ENCODE measurements at regions not wholly inside any gene's neighbourhood (a gene's known extent, or its start where the extent isn't known, plus 50 kb on each side); places are given as distances from the start of the nearest gene placed in this dataset.

DNA sequence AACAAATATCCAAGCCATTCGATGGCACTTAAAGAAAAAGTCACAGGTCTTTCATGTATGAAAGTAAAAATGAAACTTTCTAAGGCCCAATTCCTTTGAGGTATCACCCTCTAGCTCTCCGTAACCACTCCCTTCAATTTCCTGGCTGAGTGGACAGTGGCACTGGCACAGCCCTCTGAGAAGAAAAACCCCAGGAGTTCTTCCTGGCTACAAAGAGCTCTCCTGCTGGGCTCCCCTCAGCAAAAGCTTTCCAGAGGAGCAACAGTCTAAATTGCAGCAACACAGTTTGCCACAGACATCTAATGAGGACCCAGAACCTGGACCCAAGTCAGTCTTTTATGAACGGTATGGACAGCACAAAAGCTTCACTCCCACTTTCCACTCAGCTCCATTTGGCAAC lies 71.8 kb downstream of the FUNDC1 start:
- no peaks in the 10 kb centered on the region for H3K9me3 ChIP-seq
- no peak for DNase-seq
- intact Hi-C loops (cut with DNase I; ENCODE audit: low total_unique reads) (no loop called here), in situ Hi-C loops (cut with MboI; ENCODE audit: low pct_ligation_motif_present in 1 of 4, low pct_unique_long_range_greater_than_20kb in 1 of 4, low sequenced_read_pairs in 3 of 4) (no loop called here)
- TF ChIP-seq CTCF (IDR thresholded peaks at IDR 0.05) (no peak), POLR2AphosphoS5 (IDR thresholded peaks at IDR 0.05) (no peak), POLR2A (IDR thresholded peaks at IDR 0.05) (no peak), EP300 (IDR thresholded peaks at IDR 0.05; ENCODE audit: low read depth) (no peak)
- no peak overlapping the region for H3K27ac ChIP-seq
- H3K4me1 ChIP-seq = no peaks in the 10 kb centered on the region
- WGBS, 2 donors (ENCODE audit: low coverage in 1 of 2) = 57 to 74% methylated on average over 1 to 3 of the region's 3 CpGs
- H3K36me3 ChIP-seq = no peaks in the 10 kb centered on the region
- H3K4me3 ChIP-seq = no peak overlapping the region
- no peaks in the 10 kb centered on the region for H3K27me3 ChIP-seq

DNA sequence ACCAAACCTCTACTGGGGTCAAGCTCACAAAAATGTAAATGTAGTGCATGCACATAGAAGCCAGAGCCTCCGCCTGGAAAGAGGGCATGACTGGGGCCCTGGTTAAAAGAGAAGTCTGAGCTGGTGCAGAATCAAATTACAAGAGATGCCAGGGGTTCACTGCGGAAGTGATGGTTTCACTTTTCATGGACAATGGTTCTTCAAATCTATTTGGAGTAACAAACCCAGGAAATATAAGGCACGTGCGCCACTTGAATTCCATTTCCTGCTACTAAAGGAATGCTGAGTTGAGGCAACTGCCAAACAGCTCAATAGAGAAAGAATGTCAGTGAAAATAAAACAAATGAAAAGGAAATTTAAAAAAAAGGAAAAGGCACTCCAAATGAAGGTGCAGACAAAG lies 79.8 kb downstream of the FUNDC1 start:
- DNase-seq = no peak
- no peaks in the 10 kb centered on the region for H3K36me3 ChIP-seq
- intact Hi-C loops (cut with DNase I; ENCODE audit: low total_unique reads) (no loop called here), in situ Hi-C loops (cut with MboI; ENCODE audit: low pct_ligation_motif_present in 1 of 4, low pct_unique_long_range_greater_than_20kb in 1 of 4, low sequenced_read_pairs in 3 of 4) (no loop called here)
- H3K9me3 ChIP-seq = no peaks in the 10 kb centered on the region
- no peak overlapping the region for H3K27ac ChIP-seq
- H3K4me1 ChIP-seq = no peaks in the 10 kb centered on the region
- H3K4me3 ChIP-seq = no peak overlapping the region
- 30 to 62% methylated on average over 2 to 4 of the region's 4 CpGs for WGBS, 2 donors (ENCODE audit: low coverage in 1 of 2)
- no peak for TF ChIP-seq POLR2A (IDR thresholded peaks at IDR 0.05)
- no peaks in the 10 kb centered on the region for H3K27me3 ChIP-seq

GRCh38 chrX:44459501-44459900 lies 83.2 kb downstream of the FUNDC1 start:
- no peak for DNase-seq
- H3K36me3 ChIP-seq = no peaks in the 10 kb centered on the region
- no peak overlapping the region for H3K27ac ChIP-seq
- no peaks in the 10 kb centered on the region for H3K27me3 ChIP-seq
- in situ Hi-C loops (cut with MboI; ENCODE audit: low pct_ligation_motif_present in 1 of 4, low pct_unique_long_range_greater_than_20kb in 1 of 4, low sequenced_read_pairs in 3 of 4) = no loop called here
- intact Hi-C loops (cut with DNase I; ENCODE audit: low total_unique reads) = no loop called here
- WGBS, 2 donors (ENCODE audit: low coverage in 1 of 2) = 82% methylated on average over 5 of the region's 5 CpGs; no CpG with 5 or more reads in 1 of the 2 donors
- no peak overlapping the region for H3K4me3 ChIP-seq
- no peak for TF ChIP-seq POLR2AphosphoS5 (IDR thresholded peaks at IDR 0.05)
- TF ChIP-seq CTCF (IDR thresholded peaks at IDR 0.05) = no peak
- no peak for TF ChIP-seq POLR2A (IDR thresholded peaks at IDR 0.05)
- TF ChIP-seq EP300 (IDR thresholded peaks at IDR 0.05; ENCODE audit: low read depth) = no peak
- no peaks in the 10 kb centered on the region for H3K9me3 ChIP-seq
- no peaks in the 10 kb centered on the region for H3K4me1 ChIP-seq

DNA sequence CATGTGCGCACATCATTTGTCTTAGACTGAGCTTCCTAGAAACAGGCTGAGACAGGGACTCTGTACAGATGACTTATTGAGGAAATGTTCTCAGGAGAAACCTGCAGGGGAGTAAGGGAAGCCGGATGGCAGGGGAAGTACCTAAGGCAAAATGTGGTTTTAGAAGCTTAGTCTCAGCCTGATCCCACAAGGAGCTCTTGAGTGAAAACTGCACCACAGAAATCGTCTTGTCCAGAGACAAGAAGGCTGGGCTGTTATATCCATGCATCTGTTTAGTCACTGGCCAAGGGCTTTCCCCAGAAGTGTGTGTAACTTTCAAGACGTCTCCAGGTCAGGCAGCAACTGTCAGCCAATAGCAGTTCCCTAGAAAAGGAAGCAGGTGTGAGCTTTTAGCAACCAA lies 86.0 kb downstream of the FUNDC1 start:
- no peak overlapping the region for H3K4me3 ChIP-seq
- no peaks in the 10 kb centered on the region for H3K36me3 ChIP-seq
- H3K27ac ChIP-seq = no peak overlapping the region
- intact Hi-C loops (cut with DNase I; ENCODE audit: low total_unique reads) (no loop called here), in situ Hi-C loops (cut with MboI; ENCODE audit: low pct_ligation_motif_present in 1 of 4, low pct_unique_long_range_greater_than_20kb in 1 of 4, low sequenced_read_pairs in 3 of 4) (no loop called here)
- no peaks in the 10 kb centered on the region for H3K4me1 ChIP-seq
- no peak for TF ChIP-seq POLR2A (IDR thresholded peaks at IDR 0.05)
- TF ChIP-seq EP300 (IDR thresholded peaks at IDR 0.05; ENCODE audit: low read depth) = no peak
- no peak for TF ChIP-seq POLR2AphosphoS5 (IDR thresholded peaks at IDR 0.05)
- no peak for TF ChIP-seq CTCF (IDR thresholded peaks at IDR 0.05)
- H3K27me3 ChIP-seq = no peaks in the 10 kb centered on the region
- 73% methylated on average over 4 of the region's 4 CpGs; no CpG with 5 or more reads in 1 of the 2 donors for WGBS, 2 donors (ENCODE audit: low coverage in 1 of 2)
- no peak for DNase-seq
- no peaks in the 10 kb centered on the region for H3K9me3 ChIP-seq

DNA sequence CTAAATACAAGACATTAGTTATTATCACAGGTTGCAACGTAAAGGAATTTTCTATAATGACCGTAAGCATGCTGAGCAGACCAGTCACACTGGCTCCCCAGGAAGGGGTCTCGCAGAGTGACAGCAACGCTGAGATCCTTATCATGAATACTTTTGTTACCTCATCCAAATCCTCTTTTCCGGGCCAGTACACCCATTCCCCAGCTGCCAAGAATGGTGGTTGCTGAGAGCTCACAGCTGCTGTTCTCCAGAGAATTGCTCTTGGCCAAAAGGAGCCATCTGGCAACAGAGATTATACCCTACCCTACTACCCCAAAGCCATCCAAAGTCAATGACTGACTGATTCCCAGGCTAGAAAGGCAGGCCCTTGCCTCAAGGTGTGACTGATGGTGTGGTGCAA lies 91.6 kb downstream of the FUNDC1 start:
- TF ChIP-seq POLR2AphosphoS5 (IDR thresholded peaks at IDR 0.05) (no peak), EP300 (IDR thresholded peaks at IDR 0.05; ENCODE audit: low read depth) (no peak), POLR2A (IDR thresholded peaks at IDR 0.05) (no peak), CTCF (IDR thresholded peaks at IDR 0.05) (no peak)
- H3K27me3 ChIP-seq = no peaks in the 10 kb centered on the region
- no peaks in the 10 kb centered on the region for H3K9me3 ChIP-seq
- intact Hi-C loops (cut with DNase I; ENCODE audit: low total_unique reads) = no loop called here
- WGBS, 2 donors (ENCODE audit: low coverage in 1 of 2) = 91% methylated on average over 5 of the region's 5 CpGs; no CpG with 5 or more reads in 1 of the 2 donors
- H3K36me3 ChIP-seq = no peaks in the 10 kb centered on the region
- H3K4me1 ChIP-seq = no peaks in the 10 kb centered on the region
- in situ Hi-C loops (cut with MboI; ENCODE audit: low pct_ligation_motif_present in 1 of 4, low pct_unique_long_range_greater_than_20kb in 1 of 4, low sequenced_read_pairs in 3 of 4) = no loop called here
- DNase-seq = no peak
- no peak overlapping the region for H3K27ac ChIP-seq
- H3K4me3 ChIP-seq = no peak overlapping the region

Measured in transverse colon (tissue), 4 donors.